PC-3 (cell line): ENCODE measurements at regions not wholly inside any gene's neighbourhood (a gene's known extent, or its start where the extent isn't known, plus 50 kb on each side); places are given as distances from the start of the nearest gene placed in this dataset.

ENCODE experiments used
- EZH2 ChIP-seq: fragments of 300-600 bp; sonication (generic); IDR thresholded peaks from one replicate; pipeline ENCODE4 v1.6.1; 2017; ENCODE audit warnings: antibody characterized with exemption, mild to moderate bottlenecking, low read length; ENCODE audit not compliant: unreplicated experiment
- EZH2phosphoT487 ChIP-seq: fragments of 300-600 bp; sonication (generic); IDR thresholded peaks from 2 replicates; pipeline ENCODE4 v1.6.1; 2018; ENCODE audit warnings: mild to moderate bottlenecking, antibody characterized with exemption, low read length, borderline replicate concordance
- TF ChIP-seq, protein P1 (sequence below): fragments of 300-600 bp; sonication (generic); conservative IDR thresholded peaks from 2 replicates; pipeline ENCODE4 v1.5.1; 2017; ENCODE audit warnings: antibody characterized with exemption, low read depth, mild to moderate bottlenecking, low read length

DNA sequence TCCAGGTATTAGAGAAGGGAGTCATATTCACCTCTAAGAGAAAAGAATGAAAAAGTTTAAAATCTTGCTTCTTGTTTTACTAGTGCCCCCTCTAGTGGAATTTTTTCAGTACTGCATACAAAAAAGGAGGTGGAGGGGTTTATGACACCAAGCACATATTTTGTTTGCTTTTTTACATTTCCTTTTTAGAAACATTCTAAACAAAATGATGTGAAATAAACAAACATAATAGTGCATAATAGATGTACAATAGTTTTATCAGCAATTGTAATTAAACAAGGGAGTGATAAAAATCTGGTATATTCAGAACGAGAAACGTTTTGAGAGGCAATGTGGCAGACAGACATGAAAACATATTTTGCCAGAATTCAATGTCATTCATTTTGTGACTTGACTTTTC is 111.0 kb upstream of the TFAP2D start:
- TF ChIP-seq, protein P1, sequence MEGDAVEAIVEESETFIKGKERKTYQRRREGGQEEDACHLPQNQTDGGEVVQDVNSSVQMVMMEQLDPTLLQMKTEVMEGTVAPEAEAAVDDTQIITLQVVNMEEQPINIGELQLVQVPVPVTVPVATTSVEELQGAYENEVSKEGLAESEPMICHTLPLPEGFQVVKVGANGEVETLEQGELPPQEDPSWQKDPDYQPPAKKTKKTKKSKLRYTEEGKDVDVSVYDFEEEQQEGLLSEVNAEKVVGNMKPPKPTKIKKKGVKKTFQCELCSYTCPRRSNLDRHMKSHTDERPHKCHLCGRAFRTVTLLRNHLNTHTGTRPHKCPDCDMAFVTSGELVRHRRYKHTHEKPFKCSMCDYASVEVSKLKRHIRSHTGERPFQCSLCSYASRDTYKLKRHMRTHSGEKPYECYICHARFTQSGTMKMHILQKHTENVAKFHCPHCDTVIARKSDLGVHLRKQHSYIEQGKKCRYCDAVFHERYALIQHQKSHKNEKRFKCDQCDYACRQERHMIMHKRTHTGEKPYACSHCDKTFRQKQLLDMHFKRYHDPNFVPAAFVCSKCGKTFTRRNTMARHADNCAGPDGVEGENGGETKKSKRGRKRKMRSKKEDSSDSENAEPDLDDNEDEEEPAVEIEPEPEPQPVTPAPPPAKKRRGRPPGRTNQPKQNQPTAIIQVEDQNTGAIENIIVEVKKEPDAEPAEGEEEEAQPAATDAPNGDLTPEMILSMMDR, result peak; percentile 88
- TF ChIP-seq EZH2 (no peak), EZH2phosphoT487 (no peak)
